ENCODE measurements at regions not wholly inside any gene's neighbourhood (a gene's known extent, or its start where the extent isn't known, plus 50 kb on each side); places are given as distances from the start of the nearest gene placed in this dataset.

DNA sequence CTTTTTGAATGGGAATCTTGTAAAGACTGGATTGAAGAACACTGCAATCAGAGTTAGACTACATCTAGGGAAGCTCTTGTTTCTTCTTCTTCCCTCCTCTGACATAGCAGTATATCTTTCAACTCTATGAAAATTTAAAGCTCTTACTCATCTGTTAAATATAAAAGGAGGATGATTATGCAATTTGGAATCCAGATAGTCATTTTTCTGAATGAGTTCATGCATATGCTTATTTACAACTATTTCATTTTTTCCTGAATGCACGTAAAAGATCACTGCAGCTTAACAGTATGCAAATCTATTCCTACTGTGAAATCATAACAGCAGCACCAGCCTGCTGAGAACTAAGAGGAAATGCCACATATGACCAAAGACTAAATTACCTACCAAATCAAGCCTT lies 133.5 kb upstream of the TMCC3 start:
- TF ChIP-seq POLR2AphosphoS5 (IDR thresholded peaks at IDR 0.05; ENCODE audit: low read depth, low read length), result no peak
- no peak for TF ChIP-seq SIN3A (IDR thresholded peaks at IDR 0.05; ENCODE audit: borderline replicate concordance, insufficient read depth, low read length)

All from PFSK-1 (cell line).